Liver (tissue), 7 donors: ENCODE measurements at regions not wholly inside any gene's neighbourhood (a gene's known extent, or its start where the extent isn't known, plus 50 kb on each side); places are given as distances from the start of the nearest gene placed in this dataset.

Source experiments
- DNase-seq: peaks from one replicate; pipeline ENCODE4 v3.0.0-alpha.2; 2017; ENCODE audit warnings: low spot score
- H3K27ac ChIP-seq, 2 donors: one replicate each; pipeline ENCODE4 v1.7.0; 2013; ENCODE audit warnings: inconsistent platforms in 2 of 2, low read length in 2 of 2, control low read depth in 1 of 2, low read depth in 1 of 2, mild to moderate bottlenecking in 1 of 2
- H3K27me3 ChIP-seq, 4 donors: one replicate each; pipeline versions ENCODE4 v1.6.1 to v1.7.0; 2013; ENCODE audit warnings: low read length in 3 of 4, inconsistent platforms in 1 of 4, mild to moderate bottlenecking in 1 of 4, moderate library complexity in 1 of 4; ENCODE audit not compliant: control insufficient read depth in 4 of 4, insufficient read depth in 4 of 4
- H3K36me3 ChIP-seq, 4 donors: one replicate each; pipeline versions ENCODE4 v1.6.1 to v1.7.0; 2013; ENCODE audit warnings: low read length in 3 of 4, mild to moderate bottlenecking in 3 of 4, low read depth in 1 of 4, moderate library complexity in 1 of 4; ENCODE audit not compliant: control insufficient read depth in 4 of 4, insufficient read depth in 3 of 4
- H3K4me1 ChIP-seq, 4 donors: one replicate each; pipeline versions ENCODE4 v1.6.1 to v1.7.0; 2013; ENCODE audit warnings: low read length in 3 of 4, mild to moderate bottlenecking in 3 of 4, moderate library complexity in 1 of 4; ENCODE audit not compliant: control insufficient read depth in 4 of 4, insufficient read depth in 4 of 4
- H3K4me3 ChIP-seq, 3 donors: one replicate each; pipeline versions ENCODE4 v1.6.1 to v1.7.0; 2013; ENCODE audit warnings: low read length in 3 of 3, control low read depth in 1 of 3, low read depth in 1 of 3, mild to moderate bottlenecking in 1 of 3
- H3K9ac ChIP-seq, 2 donors: one replicate each; pipeline ENCODE4 v1.7.0; 2013; ENCODE audit warnings: low read length in 2 of 2, mild to moderate bottlenecking in 2 of 2, moderate library complexity in 2 of 2, control low read depth in 1 of 2, low read depth in 1 of 2
- H3K9me3 ChIP-seq, 4 donors: one replicate each; pipeline versions ENCODE4 v1.6.1 to v1.7.0; 2013; ENCODE audit warnings: low read length in 3 of 4; ENCODE audit not compliant: control insufficient read depth in 4 of 4
- FOXA2 ChIP-seq: IDR thresholded peaks from 2 replicates; pipeline ENCODE4 v1.6.1; 2016; ENCODE audit warnings: antibody characterized with exemption
- HNF4A ChIP-seq, 2 donors: conservative IDR thresholded peaks; 2 replicates each; pipeline ENCODE4 v1.6.1; 2016; ENCODE audit warnings: antibody characterized with exemption in 2 of 2, mild to moderate bottlenecking in 2 of 2
- HNF4G ChIP-seq: IDR thresholded peaks from 2 replicates; pipeline ENCODE4 v1.6.1; 2016; ENCODE audit warnings: antibody characterized with exemption
- JUND ChIP-seq, 2 donors: IDR thresholded peaks; 2 replicates each; pipeline ENCODE4 v1.6.1; 2016; ENCODE audit warnings: antibody characterized with exemption in 2 of 2
- NR2F2 ChIP-seq: IDR thresholded peaks from 2 replicates; pipeline ENCODE4 v1.6.1; 2016; ENCODE audit warnings: antibody characterized with exemption
- RXRA ChIP-seq, 2 donors: IDR thresholded peaks; 2 replicates each; pipeline ENCODE4 v1.6.1; 2017 to 2018; ENCODE audit warnings: antibody characterized with exemption in 2 of 2, mild to moderate bottlenecking in 1 of 2
- SP1 ChIP-seq: IDR thresholded peaks from 2 replicates; pipeline ENCODE4 v1.6.1; 2018; ENCODE audit warnings: antibody characterized with exemption, mild to moderate bottlenecking
- TAF1 ChIP-seq: conservative IDR thresholded peaks from 2 replicates; pipeline ENCODE4 v1.6.1; 2016; ENCODE audit warnings: antibody characterized with exemption, mild to moderate bottlenecking
- YY1 ChIP-seq: IDR thresholded peaks from 2 replicates; pipeline ENCODE4 v1.6.1; 2016; ENCODE audit warnings: antibody characterized with exemption, mild to moderate bottlenecking
- WGBS: extraction: QIAGEN DNeasy Blood & Tissue Kit; methylation state at CpG from one replicate; pipeline ENCODE4 v1.1.7; 2013; 5-methylcytosine and 5-hydroxymethylcytosine counted together
- TF ChIP-seq, protein P1 (sequence below): IDR thresholded peaks from 2 replicates; pipeline ENCODE4 v1.6.1; 2016; ENCODE audit warnings: antibody characterized with exemption
- TF ChIP-seq, protein P2 (sequence below): IDR thresholded peaks from 2 replicates; pipeline ENCODE4 v1.6.1; 2016; ENCODE audit warnings: antibody characterized with exemption
- TF ChIP-seq, protein P3 (sequence below): IDR thresholded peaks from 2 replicates; pipeline ENCODE4 v1.6.1; 2016; ENCODE audit warnings: antibody characterized with exemption, mild to moderate bottlenecking
- TF ChIP-seq, protein P4 (sequence below): IDR thresholded peaks from 2 replicates; pipeline ENCODE4 v1.6.1; 2016; ENCODE audit warnings: antibody characterized with exemption
- donor health status: healthy.
- donor health status: healthy.
- donor health status: healthy.
- donor health status: healthy.

DNA sequence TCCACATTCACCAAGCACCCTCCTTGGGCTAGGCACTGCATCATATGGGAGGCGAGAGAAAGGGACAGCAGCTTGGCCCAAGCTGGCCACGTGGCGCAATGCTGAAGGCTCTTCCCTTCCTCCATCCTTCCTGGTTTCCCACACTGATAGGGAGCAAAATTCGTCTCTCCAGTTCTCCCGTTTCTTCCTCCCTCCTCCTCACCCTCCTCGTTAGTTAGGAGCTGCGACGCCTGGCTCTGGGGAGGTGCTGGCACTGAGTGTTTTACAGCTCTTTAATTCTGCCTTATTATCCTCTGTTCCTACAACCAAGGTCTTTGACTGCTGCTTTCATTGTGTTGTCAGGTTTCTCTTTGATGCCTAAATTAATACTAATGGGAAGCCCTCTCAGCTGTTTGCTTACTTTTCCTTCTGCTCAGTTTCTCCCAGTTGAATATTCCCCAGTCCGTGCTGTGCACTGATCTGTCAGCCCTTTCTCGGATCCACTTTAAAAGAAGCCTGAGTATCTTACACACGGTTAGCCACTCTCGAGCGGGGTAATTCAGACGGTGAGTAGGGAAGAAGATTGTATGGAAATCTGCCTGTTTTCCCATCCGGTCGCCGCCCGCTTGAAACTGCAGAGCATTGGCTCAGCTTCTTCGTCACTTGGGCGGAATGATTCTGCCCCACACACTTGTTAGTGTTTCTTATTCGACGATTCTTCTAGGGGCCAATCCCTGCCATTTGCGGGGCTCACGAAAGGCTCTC lies 56.2 kb upstream of the SMYD2 start (continued):
- TF ChIP-seq, protein P1, sequence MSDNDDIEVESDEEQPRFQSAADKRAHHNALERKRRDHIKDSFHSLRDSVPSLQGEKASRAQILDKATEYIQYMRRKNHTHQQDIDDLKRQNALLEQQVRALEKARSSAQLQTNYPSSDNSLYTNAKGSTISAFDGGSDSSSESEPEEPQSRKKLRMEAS: no peak
- TF ChIP-seq JUND (IDR thresholded peaks at IDR 0.05): no peak

DNA sequence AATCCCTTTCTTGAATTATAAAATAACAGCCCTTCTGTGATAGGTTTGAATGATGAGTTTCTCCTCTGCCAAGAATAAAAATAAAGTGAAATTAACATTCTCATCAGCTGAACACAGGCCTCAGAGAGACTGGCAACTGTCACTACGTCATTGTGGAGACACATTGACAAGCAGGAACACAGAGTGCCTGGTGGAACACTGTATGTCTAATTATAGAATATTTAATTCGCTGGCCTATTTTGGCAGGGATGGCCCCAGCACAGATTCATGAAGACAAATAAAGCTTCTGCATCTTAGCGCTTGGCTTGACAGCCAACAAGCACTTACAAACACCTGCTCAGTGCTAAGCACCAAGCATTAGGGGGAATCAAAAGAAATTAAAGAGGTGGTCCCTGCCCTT lies 52.0 kb upstream of the SMYD2 start:
- Histone ChIP-seq H3K27ac (no peak overlapping the region), H3K36me3 (no peaks in the 10 kb centered on the region), H3K27me3 (no peaks in the 10 kb centered on the region), H3K4me1 (peaks cover 0 to 6% (median 2%) of the 10 kb centered on the region in 4 donors), H3K9me3 (no peaks in the 10 kb centered on the region), H3K9ac (no peak overlapping the region), H3K4me3 (no peak overlapping the region)
- WGBS: 89% methylated on average over 3 of the region's 3 CpGs
- TF ChIP-seq FOXA2 (no peak), HNF4G (no peak), YY1 (no peak), RXRA (IDR thresholded peaks at IDR 0.05) (no peak), TAF1 (no peak), NR2F2 (no peak), SP1 (no peak), HNF4A (conservative IDR thresholded peaks at IDR 0.05) (no peak)
- TF ChIP-seq, protein P2, sequence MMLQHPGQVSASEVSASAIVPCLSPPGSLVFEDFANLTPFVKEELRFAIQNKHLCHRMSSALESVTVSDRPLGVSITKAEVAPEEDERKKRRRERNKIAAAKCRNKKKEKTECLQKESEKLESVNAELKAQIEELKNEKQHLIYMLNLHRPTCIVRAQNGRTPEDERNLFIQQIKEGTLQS: no peak
- TF ChIP-seq, protein P3, sequence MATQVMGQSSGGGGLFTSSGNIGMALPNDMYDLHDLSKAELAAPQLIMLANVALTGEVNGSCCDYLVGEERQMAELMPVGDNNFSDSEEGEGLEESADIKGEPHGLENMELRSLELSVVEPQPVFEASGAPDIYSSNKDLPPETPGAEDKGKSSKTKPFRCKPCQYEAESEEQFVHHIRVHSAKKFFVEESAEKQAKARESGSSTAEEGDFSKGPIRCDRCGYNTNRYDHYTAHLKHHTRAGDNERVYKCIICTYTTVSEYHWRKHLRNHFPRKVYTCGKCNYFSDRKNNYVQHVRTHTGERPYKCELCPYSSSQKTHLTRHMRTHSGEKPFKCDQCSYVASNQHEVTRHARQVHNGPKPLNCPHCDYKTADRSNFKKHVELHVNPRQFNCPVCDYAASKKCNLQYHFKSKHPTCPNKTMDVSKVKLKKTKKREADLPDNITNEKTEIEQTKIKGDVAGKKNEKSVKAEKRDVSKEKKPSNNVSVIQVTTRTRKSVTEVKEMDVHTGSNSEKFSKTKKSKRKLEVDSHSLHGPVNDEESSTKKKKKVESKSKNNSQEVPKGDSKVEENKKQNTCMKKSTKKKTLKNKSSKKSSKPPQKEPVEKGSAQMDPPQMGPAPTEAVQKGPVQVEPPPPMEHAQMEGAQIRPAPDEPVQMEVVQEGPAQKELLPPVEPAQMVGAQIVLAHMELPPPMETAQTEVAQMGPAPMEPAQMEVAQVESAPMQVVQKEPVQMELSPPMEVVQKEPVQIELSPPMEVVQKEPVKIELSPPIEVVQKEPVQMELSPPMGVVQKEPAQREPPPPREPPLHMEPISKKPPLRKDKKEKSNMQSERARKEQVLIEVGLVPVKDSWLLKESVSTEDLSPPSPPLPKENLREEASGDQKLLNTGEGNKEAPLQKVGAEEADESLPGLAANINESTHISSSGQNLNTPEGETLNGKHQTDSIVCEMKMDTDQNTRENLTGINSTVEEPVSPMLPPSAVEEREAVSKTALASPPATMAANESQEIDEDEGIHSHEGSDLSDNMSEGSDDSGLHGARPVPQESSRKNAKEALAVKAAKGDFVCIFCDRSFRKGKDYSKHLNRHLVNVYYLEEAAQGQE: no peak
- TF ChIP-seq, protein P4, sequence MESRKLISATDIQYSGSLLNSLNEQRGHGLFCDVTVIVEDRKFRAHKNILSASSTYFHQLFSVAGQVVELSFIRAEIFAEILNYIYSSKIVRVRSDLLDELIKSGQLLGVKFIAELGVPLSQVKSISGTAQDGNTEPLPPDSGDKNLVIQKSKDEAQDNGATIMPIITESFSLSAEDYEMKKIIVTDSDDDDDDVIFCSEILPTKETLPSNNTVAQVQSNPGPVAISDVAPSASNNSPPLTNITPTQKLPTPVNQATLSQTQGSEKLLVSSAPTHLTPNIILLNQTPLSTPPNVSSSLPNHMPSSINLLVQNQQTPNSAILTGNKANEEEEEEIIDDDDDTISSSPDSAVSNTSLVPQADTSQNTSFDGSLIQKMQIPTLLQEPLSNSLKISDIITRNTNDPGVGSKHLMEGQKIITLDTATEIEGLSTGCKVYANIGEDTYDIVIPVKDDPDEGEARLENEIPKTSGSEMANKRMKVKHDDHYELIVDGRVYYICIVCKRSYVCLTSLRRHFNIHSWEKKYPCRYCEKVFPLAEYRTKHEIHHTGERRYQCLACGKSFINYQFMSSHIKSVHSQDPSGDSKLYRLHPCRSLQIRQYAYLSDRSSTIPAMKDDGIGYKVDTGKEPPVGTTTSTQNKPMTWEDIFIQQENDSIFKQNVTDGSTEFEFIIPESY: no peak
- DNase-seq: no peak

DNA sequence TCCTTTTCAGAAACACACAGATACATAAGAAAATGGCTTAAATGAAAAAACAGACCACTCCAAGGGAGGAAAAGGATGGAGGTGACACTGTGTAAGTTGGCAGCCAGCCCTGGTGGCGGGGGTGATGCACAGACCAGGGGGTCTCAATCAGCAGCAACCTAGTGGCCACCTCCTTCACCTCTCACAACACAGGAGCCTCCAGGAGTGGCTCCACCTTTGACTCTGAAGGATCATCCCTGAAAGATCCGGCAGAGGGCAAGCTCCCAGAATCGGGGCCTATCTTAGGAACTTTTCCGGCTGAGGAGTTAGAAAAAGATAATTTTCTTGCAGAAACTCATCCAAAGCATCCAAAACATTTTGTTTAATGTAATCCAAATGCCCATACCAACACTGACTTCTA lies 51.2 kb upstream of the SMYD2 start:
- TF ChIP-seq, protein P3: no peak
- H3K27ac ChIP-seq: no peak overlapping the region
- H3K4me1 ChIP-seq: peaks cover 0 to under 1% (median 0%) of the 10 kb centered on the region in 4 donors
- no peak for DNase-seq
- no peak overlapping the region for H3K4me3 ChIP-seq
- WGBS: 96% methylated on average over 4 of the region's 4 CpGs
- H3K36me3 ChIP-seq: no peaks in the 10 kb centered on the region
- H3K9ac ChIP-seq: no peak overlapping the region
- no peaks in the 10 kb centered on the region for H3K9me3 ChIP-seq
- H3K27me3 ChIP-seq: no peaks in the 10 kb centered on the region
